Peyer's patch (tissue), 4 donors: ENCODE measurements at regions not wholly inside any gene's neighbourhood (a gene's known extent, or its start where the extent isn't known, plus 50 kb on each side); places are given as distances from the start of the nearest gene placed in this dataset.

Experiments
- DNase-seq, 3 donors: peaks; one replicate each; pipeline ENCODE4 v3.0.0-alpha.2; 2017 to 2019
- H3K27ac ChIP-seq, 4 donors: fragments of 200-600 bp; sonication (generic); one replicate each; pipeline ENCODE4 v1.5.1; 2016 to 2019
- H3K27me3 ChIP-seq, 2 donors: fragments of 200-600 bp; sonication (generic); one replicate each; pipeline ENCODE4 v1.5.1; 2019
- H3K36me3 ChIP-seq, 3 donors: fragments of 200-600 bp; sonication (generic); one replicate each; pipeline ENCODE4 v1.5.1; 2016 to 2019
- H3K4me1 ChIP-seq, 4 donors: fragments of 200-600 bp; sonication (generic); one replicate each; pipeline ENCODE4 v1.5.1; 2016 to 2019
- H3K4me3 ChIP-seq, 4 donors: fragments of 200-600 bp; sonication (generic); 1 replicate in 3 of 4; 2 replicates in 1 of 4; pipeline ENCODE4 v1.5.1; 2016 to 2019; ENCODE audit warnings: mild to moderate bottlenecking in 1 of 4
- H3K9me3 ChIP-seq, 4 donors: fragments of 200-600 bp; sonication (generic); one replicate each; pipeline ENCODE4 v1.5.1; 2016 to 2019; ENCODE audit warnings: mild to moderate bottlenecking in 1 of 4
- CTCF ChIP-seq, 6 experiments: fragments of 450-650 bp in 4 of 6; fragments of 200-600 bp in 2 of 6; sonication (generic) in 1 of 6; IDR thresholded peaks; one replicate each; pipeline ENCODE4 v1.5.1; 2017 to 2019; ENCODE audit warnings: antibody characterized with exemption in 6 of 6, mild to moderate bottlenecking in 3 of 6, moderate library complexity in 1 of 6
- POLR2A ChIP-seq, 2 donors: fragments of 450-650 bp; IDR thresholded peaks; one replicate each; pipeline ENCODE4 v1.5.1; 2017; ENCODE audit warnings: antibody characterized with exemption in 2 of 2, mild to moderate bottlenecking in 2 of 2, moderate library complexity in 2 of 2

GRCh38 chr2:402721-403120 is 114.8 kb upstream of the ALKAL2 start:
- no peaks in the 10 kb centered on the region for H3K4me1 ChIP-seq
- H3K4me3 ChIP-seq = no peak overlapping the region
- TF ChIP-seq POLR2A (IDR thresholded peaks at IDR 0.05) (no peak), CTCF (IDR thresholded peaks at IDR 0.05) (no peak)
- no peak for DNase-seq
- H3K9me3 ChIP-seq = peaks cover 0 to 9% (median 0%) of the 10 kb centered on the region in 4 donors
- H3K27ac ChIP-seq = no peak overlapping the region
- H3K36me3 ChIP-seq = no peaks in the 10 kb centered on the region
- no peaks in the 10 kb centered on the region for H3K27me3 ChIP-seq

GRCh38 chr2:402206-402605 is 114.3 kb upstream of the ALKAL2 start:
- H3K4me1 ChIP-seq = no peaks in the 10 kb centered on the region
- H3K4me3 ChIP-seq = no peak overlapping the region
- TF ChIP-seq POLR2A (IDR thresholded peaks at IDR 0.05) = no peak
- no peak for TF ChIP-seq CTCF (IDR thresholded peaks at IDR 0.05)
- no peaks in the 10 kb centered on the region for H3K36me3 ChIP-seq
- DNase-seq = no peak
- peaks cover 0 to 9% (median 0%) of the 10 kb centered on the region in 4 donors for H3K9me3 ChIP-seq
- H3K27ac ChIP-seq = no peak overlapping the region
- H3K27me3 ChIP-seq = no peaks in the 10 kb centered on the region

- TF ChIP-seq CTCF (IDR thresholded peaks at IDR 0.05) (no peak), POLR2A (IDR thresholded peaks at IDR 0.05) (no peak)
- Histone ChIP-seq H3K9me3 (peaks cover 0 to 9% (median 0%) of the 10 kb centered on the region in 4 donors), H3K27ac (no peak overlapping the region), H3K36me3 (no peaks in the 10 kb centered on the region), H3K27me3 (no peaks in the 10 kb centered on the region), H3K4me3 (no peak overlapping the region), H3K4me1 (no peaks in the 10 kb centered on the region)
- no peak for DNase-seq
Observed at GRCh38 chr2:401019-401679, 113.3 kb upstream of the ALKAL2 start.

- Histone ChIP-seq H3K27ac (no peak overlapping the region), H3K36me3 (no peaks in the 10 kb centered on the region), H3K4me3 (no peak overlapping the region), H3K4me1 (no peaks in the 10 kb centered on the region), H3K9me3 (no peaks in the 10 kb centered on the region), H3K27me3 (no peaks in the 10 kb centered on the region)
- no peak for TF ChIP-seq POLR2A (IDR thresholded peaks at IDR 0.05)
- TF ChIP-seq CTCF (IDR thresholded peaks at IDR 0.05) = no peak
- DNase-seq = no peak
Observed at GRCh38 chr2:397926-398325, 110.0 kb upstream of the ALKAL2 start.

- Histone ChIP-seq H3K4me3 (no peak overlapping the region), H3K4me1 (no peaks in the 10 kb centered on the region), H3K9me3 (no peaks in the 10 kb centered on the region), H3K36me3 (no peaks in the 10 kb centered on the region), H3K27me3 (no peaks in the 10 kb centered on the region), H3K27ac (no peak overlapping the region)
- DNase-seq = no peak
- TF ChIP-seq CTCF (IDR thresholded peaks at IDR 0.05) (no peak), POLR2A (IDR thresholded peaks at IDR 0.05) (no peak)
Observed at GRCh38 chr2:397521-397920, 109.6 kb upstream of the ALKAL2 start.

- Histone ChIP-seq H3K4me3 (no peak overlapping the region), H3K27ac (no peak overlapping the region), H3K9me3 (no peaks in the 10 kb centered on the region), H3K4me1 (no peaks in the 10 kb centered on the region), H3K27me3 (no peaks in the 10 kb centered on the region), H3K36me3 (no peaks in the 10 kb centered on the region)
- TF ChIP-seq POLR2A (IDR thresholded peaks at IDR 0.05) = no peak
- DNase-seq = no peak
Observed at GRCh38 chr2:396903-397302, 109.0 kb upstream of the ALKAL2 start.
